ENCODE measurements at regions not wholly inside any gene's neighbourhood (a gene's known extent, or its start where the extent isn't known, plus 50 kb on each side); places are given as distances from the start of the nearest gene placed in this dataset.

- no peak for DNase-seq
These were observed 489.5 kb downstream of the CDH2 start for GRCh38 chr18:27687351-27687979.

DNA sequence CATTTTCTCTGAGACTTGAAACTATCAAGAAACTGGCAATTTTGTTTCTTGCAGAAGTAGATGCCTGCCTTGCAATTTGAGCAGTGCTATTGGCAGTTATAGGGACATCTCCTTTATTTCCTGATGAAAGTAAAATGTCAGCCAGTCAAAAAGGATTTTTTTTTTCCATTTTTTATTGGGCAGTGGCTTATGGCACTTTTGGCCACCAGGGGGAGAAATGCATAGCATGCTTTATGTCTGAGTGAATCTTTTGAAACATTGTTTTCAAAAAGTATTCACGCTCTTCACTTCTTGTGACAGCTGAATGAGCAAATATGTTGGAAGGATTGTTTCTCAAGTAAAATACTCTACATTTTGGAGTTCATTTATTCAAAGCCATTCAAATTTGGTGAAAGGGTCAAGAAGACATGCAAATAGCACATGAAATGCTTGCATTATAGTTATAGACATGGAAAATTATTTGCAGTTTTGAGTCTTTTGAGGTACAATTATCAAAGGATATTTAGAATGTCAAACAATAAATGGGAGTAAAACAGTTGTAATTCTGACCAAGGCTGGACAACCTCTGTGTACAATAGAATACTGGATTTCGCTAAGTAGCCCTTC is 491.0 kb downstream of the CDH2 start:
- no peak for DNase-seq

DNA sequence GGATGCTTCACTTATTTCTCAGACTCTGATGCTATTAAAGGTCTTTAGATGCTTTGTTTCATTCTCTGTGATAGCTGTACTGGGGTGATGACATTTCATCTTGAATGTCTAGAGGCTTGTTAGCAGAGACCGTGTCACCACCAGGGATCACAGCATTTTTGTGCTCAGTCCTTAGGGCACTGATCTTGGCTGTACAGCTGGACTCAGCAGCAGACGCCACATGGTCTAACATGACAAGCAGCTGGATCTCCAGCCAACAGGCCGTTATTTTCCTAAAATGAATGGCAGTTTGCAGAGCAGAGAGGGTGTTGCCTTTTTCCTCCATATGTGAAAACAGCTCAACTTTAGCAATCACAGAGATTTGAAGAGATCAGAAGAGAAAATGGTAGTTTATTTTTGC is 491.8 kb downstream of the CDH2 start:
- DNase-seq, result no peak

DNA sequence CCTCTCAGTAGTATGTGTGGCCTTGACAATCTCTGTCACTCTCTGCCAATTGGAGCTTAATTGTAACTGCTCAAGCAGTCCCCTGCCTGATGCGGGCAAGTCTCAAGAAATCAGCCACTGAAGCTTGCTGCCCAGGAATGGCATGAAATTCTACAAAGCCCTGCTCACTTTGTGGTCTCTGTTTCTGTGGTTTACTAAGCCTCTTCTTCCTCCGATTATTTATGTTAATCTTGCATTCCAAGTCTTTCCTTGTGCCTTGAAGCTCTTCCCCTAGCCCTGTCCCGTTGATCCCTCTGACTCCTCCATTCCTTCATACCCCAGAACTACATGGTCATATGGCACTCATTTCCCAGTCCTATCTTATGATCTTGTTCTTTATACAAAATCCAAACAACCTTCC is 489.3 kb upstream of the CHST9 start:
- no peak for DNase-seq

GRCh38 chr18:27673861-27674260 is 488.8 kb upstream of the CHST9 start:
- DNase-seq, result no peak

DNA sequence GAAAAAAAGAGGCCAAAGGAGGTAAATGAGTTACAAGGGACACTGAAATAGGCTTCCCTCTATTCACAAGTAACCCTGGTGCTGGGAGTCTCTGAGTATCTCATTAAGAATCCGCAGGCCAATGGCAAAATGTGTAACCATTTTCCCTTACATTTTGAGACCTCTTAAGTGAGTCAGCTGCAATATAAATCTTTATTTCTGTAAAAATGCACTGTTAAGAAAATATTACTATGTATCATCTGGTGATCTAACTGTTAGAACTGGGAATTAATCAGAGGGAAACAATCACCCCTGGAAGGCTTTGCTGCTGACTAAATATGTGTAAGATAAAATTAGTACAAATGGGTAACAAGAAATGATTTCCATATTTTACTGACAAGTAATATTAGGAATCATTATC is 483.1 kb upstream of the CHST9 start:
- no peak for DNase-seq

- DNase-seq, result no peak
These were observed 482.0 kb upstream of the CHST9 start for GRCh38 chr18:27667064-27667463.

DNA sequence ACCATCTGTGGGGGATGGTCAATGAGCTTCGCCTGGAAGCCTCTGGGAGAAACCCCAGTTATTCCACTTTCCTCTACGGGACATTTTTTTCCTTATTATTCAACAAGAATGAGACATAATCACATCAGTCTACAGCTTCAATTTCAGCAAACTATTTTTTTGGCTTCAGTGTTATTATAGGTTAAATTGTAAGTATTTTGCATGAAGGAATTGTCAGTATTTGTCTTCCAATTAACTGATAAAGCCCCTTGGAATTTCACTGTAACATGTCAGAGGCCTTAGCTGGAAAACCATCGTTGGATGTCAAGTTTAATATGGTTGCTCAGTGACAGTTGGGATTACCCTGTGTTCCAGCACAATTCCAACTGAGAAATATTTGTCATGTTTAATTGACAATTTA is 480.9 kb upstream of the CHST9 start:
- no peak for DNase-seq

GRCh38 chr18:27665264-27665799 is 480.2 kb upstream of the CHST9 start:
- no peak for DNase-seq

GRCh38 chr18:27662949-27663348 is 477.8 kb upstream of the CHST9 start:
- DNase-seq, result no peak

DNA sequence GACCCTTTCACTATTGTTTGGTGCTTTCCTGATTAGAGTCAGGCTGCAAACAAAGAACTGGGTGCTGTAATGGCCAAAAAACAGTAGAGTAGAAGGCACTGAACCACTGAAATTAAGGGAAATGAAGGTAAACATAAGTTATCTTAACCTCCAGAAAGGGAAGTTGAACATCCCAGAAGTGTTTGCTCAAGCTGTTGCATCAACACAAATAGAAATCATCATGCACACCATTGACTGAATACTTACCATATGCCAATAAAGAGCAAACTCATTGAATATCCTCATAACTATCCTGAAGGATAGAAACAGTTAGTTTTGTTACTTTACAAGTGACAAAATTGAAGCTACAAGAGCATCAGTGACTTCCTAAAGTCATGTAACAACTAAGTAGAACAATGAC is 477.4 kb upstream of the CHST9 start:
- DNase-seq, result no peak

- DNase-seq, result no peak
These were observed 476.4 kb upstream of the CHST9 start for GRCh38 chr18:27661320-27662018.

DNA sequence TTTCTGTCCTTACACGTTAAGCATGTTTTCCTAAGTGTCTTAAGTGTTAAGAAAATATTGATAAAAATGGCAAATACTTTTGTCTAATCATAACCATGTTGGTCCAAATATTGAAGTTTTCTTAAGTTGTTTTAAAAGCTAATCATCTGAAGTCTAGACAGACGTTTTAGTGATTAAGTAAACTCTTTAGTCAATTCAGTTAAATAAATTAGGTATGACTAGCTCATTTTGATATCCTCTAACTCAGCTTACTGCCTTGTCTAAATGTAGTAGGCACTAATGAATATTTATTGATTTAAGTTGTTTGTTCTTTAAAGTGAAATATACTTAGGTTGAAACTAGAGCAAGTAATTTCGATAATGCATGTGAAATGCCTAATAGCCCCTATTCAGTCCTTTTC is 471.8 kb upstream of the CHST9 start:
- DNase-seq, result no peak

- DNase-seq, result no peak
These were observed 471.2 kb upstream of the CHST9 start for GRCh38 chr18:27656167-27656778.

- DNase-seq, result no peak
These were observed 468.1 kb upstream of the CHST9 start for GRCh38 chr18:27653247-27653646.

DNA sequence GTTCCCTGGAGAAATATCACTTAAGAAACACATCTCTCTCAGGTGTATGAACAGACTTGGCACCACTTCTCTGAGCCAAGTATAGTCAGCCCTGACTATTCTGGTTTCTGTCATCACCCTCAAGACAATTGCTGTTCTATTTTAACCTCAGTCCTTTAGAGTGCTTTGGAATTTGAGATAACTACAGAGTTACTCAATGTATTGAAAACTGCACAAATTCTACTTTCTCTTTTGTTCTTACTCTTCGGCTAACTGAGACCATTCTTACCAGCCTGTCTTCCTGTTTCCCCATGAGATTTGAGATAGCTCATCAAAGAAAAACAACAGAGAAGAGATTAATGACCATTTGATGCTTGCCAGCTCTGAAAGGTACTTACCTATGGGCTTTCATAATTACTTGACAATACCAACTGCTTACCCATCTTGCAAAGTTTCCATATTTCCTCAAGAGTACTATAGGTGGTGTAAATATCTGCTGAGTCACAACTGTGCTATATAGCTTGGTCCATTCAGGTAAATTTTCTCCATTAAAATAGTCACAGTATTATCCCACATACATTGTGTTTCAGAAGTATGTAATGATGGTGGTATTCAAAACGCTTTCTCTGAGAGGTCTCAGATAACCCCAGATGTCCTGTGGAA is 467.5 kb upstream of the CHST9 start:
- DNase-seq, result no peak

GRCh38 chr18:27649621-27650020 is 464.5 kb upstream of the CHST9 start:
- no peak for DNase-seq

GRCh38 chr18:27645929-27646328 is 460.8 kb upstream of the CHST9 start:
- no peak for DNase-seq

GRCh38 chr18:27636576-27637085 is 451.5 kb upstream of the CHST9 start:
- DNase-seq, result no peak

- no peak for DNase-seq
These were observed 447.6 kb upstream of the CHST9 start for GRCh38 chr18:27632706-27633105.

DNA sequence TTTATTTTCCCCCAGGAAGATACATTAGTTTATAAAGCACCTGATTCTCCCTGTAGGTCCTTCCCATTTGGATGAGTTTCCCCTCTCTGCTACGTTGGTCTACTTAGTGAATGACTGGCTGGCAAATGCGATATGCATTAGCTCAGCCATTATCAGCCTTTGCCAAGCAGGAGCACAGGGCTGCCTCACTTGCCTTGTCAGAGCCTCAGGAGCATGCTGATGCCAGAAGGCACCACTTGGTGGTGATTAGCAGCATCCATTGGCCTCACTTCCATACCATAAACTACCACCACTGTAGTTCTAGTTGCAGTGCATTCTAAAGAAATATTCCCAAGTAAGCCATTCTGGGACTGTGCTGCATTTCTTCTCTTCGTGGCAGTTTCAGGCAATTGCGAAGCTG is 442.8 kb upstream of the CHST9 start:
- DNase-seq, result no peak

DNA sequence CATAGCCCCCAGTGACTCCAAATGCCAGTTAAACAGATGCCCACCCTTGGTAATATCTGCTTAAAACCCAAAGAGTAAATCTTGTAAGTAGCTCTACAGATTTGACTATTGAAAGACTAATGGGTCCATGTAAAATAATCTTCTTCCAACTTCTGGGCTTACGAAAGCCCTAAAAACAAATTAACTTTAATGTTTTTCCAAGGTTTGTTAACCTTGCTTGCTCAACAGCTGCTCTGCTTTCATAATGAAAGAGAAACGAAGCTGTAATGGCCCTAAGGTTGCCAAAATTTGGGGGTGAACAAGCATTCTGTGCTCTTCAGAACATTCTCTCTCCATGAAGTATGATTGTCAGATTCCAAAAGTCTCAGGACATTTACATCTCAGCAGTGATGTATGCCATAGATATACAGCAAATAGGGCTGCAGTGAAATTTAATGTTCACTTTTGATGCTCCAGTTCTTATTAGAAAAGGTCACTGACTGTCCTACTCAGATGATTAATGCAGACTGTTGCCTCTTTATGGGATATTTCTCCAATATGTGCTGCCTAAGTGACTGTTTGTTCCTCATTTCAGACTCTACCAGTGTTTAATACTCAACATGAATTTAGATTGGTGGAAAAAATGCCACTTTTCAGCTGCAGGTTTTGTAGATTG is 436.3 kb upstream of the CHST9 start:
- no peak for DNase-seq

All from hindlimb muscle (tissue), 1 donor.